HG03139 (cell line): ENCODE measurements at regions not wholly inside any gene's neighbourhood (a gene's known extent, or its start where the extent isn't known, plus 50 kb on each side); places are given as distances from the start of the nearest gene placed in this dataset.
"Not testable (repeated sequence)": the region's sequence is repeated elsewhere in the genome, so short reads cannot be mapped to it uniquely, and the experiment has no call there.

Source experiments
- ATAC-seq: cut with Tn5 transposase; IDR thresholded peaks from one replicate; pipeline ENCODE4 v1.9.1; 2021; ENCODE audit not compliant: unreplicated experiment

DNA sequence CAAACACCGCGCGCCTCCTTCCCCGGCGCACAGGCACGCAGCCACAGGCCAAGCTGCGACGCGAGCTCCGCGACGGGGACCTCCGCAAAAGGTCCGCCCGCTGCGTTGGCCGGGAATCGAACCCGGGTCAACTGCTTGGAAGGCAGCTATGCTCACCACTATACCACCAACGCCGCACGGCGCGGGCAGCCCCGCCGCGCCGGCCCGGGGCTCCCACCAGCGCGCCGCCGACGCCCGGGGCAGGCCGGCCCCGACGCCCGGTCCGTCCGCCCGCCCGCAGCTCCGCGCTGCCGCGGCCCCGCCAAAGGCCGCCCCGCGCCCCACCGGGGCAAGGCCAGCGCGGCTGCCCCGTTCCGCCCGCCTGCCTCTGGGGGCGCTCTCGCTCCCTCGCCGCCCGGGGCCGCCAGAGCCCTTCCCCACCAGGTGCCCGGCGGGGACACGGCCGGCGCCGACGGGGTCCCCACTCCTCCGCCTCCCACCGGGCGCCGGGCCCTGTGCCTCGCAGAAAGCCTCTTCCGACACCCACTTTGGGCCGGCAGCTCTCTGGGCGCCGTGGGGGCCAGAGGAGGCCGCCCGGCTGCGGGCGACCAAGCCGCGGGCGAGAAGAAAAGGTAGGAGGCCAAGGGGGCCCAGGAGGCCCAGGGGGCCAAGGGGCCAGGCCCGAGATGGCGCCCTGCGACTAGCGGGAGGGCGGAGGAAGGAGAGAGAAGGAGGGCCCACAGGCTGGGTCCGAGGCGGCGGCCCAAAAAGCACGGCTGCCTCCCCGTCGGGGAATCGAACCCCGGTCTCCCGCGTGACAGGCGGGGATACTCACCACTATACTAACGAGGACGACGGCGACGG, 50.2 kb upstream of the FCGR2A start:
- ATAC-seq: peak; percentile 21

DNA sequence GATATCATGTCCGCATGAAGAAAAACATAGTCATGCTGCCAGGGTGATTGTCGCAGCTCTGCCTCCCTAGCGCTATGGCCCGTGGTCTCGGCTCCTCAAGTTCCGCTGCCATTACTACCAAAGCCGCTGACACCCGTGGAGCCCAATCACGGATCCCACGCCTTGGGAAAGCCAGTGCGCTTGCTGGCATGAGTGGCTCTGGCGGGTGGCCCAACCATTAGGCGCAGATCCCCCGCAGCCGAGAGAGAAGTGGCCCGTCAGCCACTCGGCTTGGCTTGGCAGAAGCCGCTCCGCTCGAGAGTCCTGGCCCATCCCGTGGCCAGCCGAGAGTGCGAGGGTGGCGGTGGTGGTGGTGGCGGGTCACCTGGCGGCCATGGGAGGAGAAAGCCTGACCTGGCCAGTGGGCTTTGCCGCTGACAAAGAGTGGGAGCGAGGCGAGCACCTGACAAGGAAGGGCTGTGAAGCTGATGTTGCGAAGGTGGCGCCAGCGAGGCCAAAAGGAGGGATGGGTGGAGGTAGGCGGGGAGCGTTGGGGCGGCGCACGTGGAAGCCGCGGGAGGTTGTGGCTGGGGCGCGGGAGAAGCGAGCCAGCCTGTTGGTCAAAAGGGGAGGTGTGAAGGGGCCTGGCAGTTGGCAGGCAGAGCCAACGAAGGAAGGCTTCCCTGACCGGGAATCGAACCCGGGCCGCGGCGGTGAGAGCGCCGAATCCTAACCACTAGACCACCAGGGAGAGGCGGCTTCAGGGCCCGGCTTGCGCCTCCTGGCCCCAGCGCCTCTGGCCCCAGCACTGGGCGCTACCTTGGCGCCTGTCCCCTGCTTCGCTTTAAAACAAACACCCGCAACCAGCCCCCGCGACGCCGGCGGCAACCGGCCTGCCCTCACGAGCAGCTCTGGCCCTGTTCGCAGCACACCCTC, 51.0 kb upstream of the FCGR2A start:
- peak; percentile 66 for ATAC-seq

DNA sequence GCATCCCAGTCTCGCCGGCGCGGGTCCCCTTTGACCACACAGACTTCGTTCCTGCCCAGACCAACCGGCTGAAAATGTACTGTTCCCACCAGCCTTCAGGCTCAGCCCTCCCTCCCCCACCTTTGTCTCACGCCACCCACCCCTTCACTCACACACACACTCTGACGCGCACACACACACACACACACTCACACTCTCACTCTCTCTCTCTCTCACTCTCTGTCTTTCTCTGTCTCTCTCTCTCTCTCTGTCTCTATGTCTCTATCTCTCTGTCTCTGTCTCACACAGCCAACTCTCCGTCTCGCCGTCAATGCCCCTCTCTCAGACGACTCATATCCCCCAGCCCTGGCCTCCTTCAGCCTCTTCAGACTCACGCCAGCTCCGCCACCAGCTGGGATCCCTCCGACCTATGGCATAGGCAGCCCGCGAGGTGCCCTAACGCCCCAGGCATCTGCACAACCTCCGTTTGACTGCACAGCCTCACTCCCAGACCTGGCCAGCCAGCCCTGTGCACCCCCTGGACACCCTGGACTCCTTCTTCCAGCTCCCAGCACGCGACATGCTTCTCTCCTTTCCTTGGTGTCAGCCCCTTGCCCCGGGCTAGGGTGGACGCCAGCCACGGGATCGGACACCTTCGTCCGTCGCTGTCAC, 53.4 kb upstream of the FCGR2A start:
- ATAC-seq: not testable (repeated sequence)

DNA sequence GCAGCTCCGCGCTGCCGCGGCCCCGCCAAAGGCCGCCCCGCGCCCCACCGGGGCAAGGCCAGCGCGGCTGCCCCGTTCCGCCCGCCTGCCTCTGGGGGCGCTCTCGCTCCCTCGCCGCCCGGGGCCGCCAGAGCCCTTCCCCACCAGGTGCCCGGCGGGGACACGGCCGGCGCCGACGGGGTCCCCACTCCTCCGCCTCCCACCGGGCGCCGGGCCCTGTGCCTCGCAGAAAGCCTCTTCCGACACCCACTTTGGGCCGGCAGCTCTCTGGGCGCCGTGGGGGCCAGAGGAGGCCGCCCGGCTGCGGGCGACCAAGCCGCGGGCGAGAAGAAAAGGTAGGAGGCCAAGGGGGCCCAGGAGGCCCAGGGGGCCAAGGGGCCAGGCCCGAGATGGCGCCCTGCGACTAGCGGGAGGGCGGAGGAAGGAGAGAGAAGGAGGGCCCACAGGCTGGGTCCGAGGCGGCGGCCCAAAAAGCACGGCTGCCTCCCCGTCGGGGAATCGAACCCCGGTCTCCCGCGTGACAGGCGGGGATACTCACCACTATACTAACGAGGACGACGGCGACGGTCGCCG, 57.4 kb upstream of the FCGR2A start:
- ATAC-seq: peak; percentile 31

DNA sequence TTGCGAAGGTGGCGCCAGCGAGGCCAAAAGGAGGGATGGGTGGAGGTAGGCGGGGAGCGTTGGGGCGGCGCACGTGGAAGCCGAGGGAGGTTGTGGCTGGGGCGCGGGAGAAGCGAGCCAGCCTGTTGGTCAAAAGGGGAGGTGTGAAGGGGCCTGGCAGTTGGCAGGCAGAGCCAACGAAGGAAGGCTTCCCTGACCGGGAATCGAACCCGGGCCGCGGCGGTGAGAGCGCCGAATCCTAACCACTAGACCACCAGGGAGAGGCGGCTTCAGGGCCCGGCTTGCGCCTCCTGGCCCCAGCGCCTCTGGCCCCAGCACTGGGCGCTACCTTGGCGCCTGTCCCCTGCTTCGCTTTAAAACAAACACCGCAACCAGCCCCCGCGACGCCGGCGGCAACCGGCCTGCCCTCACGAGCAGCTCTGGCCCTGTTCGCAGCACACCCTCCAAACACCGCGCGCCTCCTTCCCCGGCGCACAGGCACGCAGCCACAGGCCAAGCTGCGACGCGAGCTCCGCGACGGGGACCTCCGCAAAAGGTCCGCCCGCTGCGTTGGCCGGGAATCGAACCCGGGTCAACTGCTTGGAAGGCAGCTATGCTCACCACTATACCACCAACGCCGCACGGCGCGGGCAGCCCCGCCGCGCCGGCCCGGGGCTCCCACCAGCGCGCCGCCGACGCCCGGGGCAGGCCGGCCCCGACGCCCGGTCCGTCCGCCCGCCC, 58.1 kb upstream of the FCGR2A start:
- ATAC-seq: peak; percentile 51

GRCh38 chr1:161444725-161445124, 60.5 kb upstream of the FCGR2A start:
- ATAC-seq: not testable (repeated sequence)

DNA sequence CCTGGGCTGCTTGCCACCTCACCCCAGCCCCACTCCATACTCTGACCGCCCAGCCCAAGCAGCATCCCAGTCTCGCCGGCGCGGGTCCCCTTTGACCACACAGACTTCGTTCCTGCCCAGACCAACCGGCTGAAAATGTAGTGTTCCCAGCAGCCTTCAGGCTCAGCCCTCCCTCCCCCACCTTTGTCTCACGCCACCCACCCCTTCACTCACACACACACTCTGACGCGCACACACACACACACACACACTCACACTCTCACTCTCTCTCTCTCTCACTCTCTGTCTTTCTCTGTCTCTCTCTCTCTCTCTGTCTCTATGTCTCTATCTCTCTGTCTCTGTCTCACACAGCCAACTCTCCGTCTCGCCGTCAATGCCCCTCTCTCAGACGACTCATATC, 61.0 kb upstream of the FCGR2A start:
- ATAC-seq: not testable (repeated sequence)

DNA sequence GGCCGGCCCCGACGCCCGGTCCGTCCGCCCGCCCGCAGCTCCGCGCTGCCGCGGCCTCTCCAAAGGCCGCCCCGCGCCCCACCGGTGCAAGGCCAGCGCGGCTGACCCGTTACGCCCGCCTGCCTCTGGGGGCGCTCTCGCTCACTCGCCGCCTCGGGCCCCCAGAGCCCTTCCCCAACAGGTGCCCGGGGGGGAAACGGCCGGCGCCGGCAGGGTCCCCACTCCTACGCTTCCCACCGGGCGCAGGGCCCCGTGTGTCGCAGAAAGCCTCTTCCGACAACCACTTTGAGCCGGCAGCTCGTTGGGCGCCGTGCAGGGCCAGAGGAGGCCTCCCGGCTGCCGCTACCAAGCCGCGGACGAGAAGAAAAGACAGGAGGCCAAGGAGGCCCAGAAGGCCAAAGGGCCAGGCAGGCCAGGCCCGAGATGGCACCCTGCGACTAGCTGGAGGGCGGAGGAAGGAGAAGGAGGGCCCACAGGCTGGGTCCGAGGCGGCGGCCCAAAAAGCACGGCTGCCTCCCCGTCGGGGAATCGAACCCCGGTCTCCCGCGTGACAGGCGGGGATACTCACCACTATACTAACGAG, 64.9 kb upstream of the FCGR2A start:
- ATAC-seq: no peak

DNA sequence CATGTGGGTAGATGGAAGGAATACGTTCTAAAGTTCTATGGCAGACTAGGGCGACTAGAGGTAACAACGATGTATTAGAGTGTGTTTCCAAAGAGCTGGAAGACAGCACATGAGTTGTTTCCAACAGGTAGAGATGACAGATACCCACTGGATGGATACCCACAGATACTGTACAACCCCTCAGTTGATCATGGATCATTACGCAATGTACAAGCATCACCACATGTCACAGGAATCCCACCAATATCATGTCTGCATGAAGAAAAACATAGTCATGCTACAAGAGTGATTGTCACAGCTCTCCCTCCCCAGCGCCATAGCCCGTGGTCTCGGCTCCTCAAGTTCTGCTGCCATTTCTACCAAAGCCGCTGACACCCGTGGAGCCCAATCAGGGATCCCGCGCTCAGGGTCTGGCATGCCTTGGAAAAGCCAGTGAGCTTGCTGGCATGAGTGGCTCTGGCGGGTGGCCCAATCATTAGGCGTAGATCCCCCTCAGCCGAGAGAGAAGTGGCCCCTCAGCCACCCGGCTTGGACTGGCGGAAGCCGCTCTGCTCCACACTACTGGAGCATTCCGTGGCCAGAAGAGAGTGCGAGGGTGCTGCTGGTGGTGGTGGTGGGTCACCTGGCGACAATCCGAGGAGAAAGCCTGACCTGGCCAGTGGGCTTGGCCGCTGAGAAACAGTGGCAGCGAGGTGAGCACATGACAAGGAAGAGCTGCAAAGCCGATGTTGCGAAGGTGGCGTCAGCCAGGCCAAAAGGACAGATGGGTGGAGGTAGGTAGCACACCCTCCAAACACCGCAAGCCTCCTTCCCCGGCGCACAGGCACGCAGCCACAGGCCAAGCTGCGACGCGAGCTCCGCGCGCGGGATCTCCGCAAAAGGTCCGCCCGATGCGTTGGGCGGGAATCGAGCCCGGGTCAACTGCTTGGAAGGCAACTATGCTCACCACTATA, 65.7 kb upstream of the FCGR2A start:
- ATAC-seq: no peak

- ATAC-seq: not testable (repeated sequence)
Observed at GRCh38 chr1:161433191-161433590, 65.5 kb upstream of the CFAP126 start.

DNA sequence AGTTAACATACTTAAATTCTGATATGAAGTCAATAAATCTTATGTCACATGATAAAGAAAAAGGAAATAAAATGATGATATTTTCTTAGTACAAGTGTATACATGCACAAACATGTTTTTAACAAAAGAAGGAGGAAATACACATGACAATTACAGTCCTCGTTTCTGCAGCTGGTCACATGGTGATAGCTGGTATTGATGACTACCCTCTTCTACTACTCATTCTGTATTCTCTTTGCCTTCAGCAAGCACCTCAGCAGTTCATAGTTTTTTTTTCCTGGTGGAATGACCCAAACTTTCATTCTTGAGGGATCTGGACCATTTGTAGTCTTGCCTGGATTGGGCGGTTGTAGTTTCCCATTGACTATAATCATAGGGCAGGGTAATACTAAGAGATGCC, 64.4 kb upstream of the CFAP126 start:
- ATAC-seq: no peak

- ATAC-seq: no peak
Observed at GRCh38 chr1:161427733-161428516, 60.2 kb upstream of the CFAP126 start.

DNA sequence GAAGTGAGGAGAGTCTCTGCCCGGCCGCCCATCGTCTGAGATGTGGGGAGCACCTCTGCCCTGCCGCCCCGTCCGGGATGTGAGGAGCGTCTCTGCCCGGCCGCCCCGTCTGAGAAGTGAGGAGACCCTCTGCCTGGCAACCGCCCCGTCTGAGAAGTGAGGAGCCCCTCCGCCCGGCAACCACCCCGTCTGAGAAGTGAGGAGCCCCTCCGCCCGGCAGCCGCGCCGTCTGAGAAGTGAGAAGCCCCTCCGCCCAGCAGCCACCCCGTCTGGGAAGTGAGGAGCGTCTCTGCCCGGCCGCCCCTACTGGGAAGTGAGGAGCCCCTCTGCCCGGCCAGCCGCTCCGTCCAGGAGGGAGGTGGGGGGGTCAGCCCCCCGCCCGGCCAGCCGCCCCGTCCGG, 55.2 kb upstream of the CFAP126 start:
- not testable (repeated sequence) for ATAC-seq

- no peak for ATAC-seq
Observed at GRCh38 chr1:161421456-161421855, 53.8 kb upstream of the CFAP126 start.

DNA sequence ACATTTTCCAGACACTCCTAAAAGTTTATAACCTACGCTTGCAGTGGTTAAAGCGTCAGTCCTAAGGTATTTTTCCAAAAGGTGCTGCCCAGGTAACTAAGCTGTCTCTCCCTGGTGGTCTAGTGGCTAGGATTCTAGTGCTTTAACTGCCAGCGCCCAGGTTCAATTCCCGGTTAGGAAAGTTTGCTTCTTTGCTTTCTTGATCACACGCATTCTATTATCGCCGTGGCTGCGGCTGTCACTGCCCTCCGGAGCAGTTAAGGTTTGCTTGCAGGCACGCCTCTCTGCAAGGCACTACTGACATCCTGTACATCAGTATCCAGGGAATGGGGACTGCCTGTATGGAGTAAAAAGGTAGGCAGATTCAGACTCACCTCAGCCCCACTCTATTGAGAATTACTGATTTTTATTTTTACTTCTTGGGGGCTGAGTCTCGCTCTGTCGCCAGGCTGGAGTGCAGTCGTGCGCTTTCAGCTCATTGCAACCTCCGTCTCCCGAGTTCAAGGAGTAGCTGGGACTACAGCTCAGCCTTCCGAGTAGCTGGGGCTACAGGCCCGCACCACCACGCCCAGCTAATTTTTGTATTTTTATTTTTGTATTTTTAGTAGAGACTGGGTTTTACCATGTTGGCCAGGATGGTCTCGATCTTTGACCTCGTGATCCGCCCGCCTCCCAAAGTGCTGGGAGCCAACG, 53.2 kb upstream of the CFAP126 start:
- no peak for ATAC-seq

DNA sequence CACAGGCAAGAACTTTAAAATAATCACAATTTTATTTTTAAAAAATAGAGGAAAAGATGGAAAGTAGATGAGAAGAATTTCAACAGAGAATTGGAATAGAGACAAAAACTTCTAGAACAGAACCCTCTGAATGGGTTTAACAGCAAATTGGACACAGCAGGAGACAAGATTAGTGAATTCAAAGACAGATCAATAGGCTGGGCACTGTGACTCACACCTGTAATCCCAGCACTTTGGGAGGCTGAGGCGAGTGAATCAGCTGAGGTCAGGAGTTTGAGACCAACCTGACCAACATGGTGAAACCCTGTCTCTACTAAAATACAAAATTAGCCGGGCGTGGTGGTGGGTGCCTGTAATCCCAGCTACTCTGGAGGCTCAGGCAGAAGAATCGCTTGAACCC, 49.9 kb upstream of the CFAP126 start:
- not testable (repeated sequence) for ATAC-seq
